IMR-90 (cell line): ENCODE measurements at regions not wholly inside any gene's neighbourhood (a gene's known extent, or its start where the extent isn't known, plus 50 kb on each side); places are given as distances from the start of the nearest gene placed in this dataset.

Experiments used
- CTCF ChIP-seq: conservative IDR thresholded peaks from 2 replicates; pipeline ENCODE4 v1.5.1; 2012; ENCODE audit warnings: mild to moderate bottlenecking, low read depth, low read length, improper control_type of control experiment
- POLR2A ChIP-seq: IDR thresholded peaks from 2 replicates; pipeline ENCODE4 v1.6.1; 2012; ENCODE audit warnings: mild to moderate bottlenecking, low read depth, low read length

- no peak for TF ChIP-seq CTCF
- no peak for TF ChIP-seq POLR2A
These were observed 553.9 kb downstream of the ADCYAP1 start for GRCh38 chr18:1458547-1458946.
